BJ (cell line): ENCODE measurements at regions not wholly inside any gene's neighbourhood (a gene's known extent, or its start where the extent isn't known, plus 50 kb on each side); places are given as distances from the start of the nearest gene placed in this dataset.
"Not testable (repeated sequence)": the region's sequence is repeated elsewhere in the genome, so short reads cannot be mapped to it uniquely, and the experiment has no call there.

ENCODE experiments used
- CTCF ChIA-PET: fragments of 350-600 bp; formaldehyde crosslinking; extraction: SDS; loops from one replicate; lab custom pipeline; 2021; ENCODE audit warnings: antibody characterized with exemption, inconsistent platforms; lab: Yijun Ruan, JAX
- POLR2A ChIA-PET: fragments of 300-600 bp; sonication (Branson Sonifier 250); formaldehyde crosslinking; extraction: SDS; loops from one replicate; lab custom pipeline; 2021; ENCODE audit warnings: antibody characterized with exemption; lab: Charles Lee
- DNase-seq: peaks from one replicate; pipeline ENCODE4 v3.0.0-alpha.2; 2011; ENCODE audit warnings: low read depth
- H3K27me3 ChIP-seq: 2 replicates; pipeline ENCODE4 v1.6.0; 2011; ENCODE audit warnings: low read length; ENCODE audit not compliant: control insufficient read depth, insufficient read depth
- H3K36me3 ChIP-seq: 2 replicates; pipeline ENCODE4 v1.5.1; 2011; ENCODE audit warnings: low read length; ENCODE audit not compliant: control insufficient read depth, insufficient read depth
- H3K4me3 ChIP-seq: 2 replicates; pipeline ENCODE4 v1.5.1; 2011; ENCODE audit warnings: low read depth, mild to moderate bottlenecking, control low read depth, low read length
- CTCF ChIP-seq: IDR thresholded peaks from 2 replicates; pipeline ENCODE4 v1.5.1; 2011; ENCODE audit warnings: low read depth, mild to moderate bottlenecking, control low read depth, inconsistent platforms, low read length, moderate library complexity; ENCODE audit not compliant: insufficient read depth

- CTCF ChIA-PET = interaction anchor here (0.7 to 2.6 kb wide), 4 partner anchors 427 to 562 kb away, joined by 3 to 15 read pairs (median 3); no protein-coding TSS in a partner anchor
- H3K4me3 ChIP-seq = no peak overlapping the region
- TF ChIP-seq CTCF = no peak
- POLR2A ChIA-PET = no interaction called here
- DNase-seq = no peak
- H3K27me3 ChIP-seq = no peaks in the 10 kb centered on the region
- no peaks in the 10 kb centered on the region for H3K36me3 ChIP-seq
Observed at GRCh38 chr2:234555161-234555560, 58.3 kb upstream of the ARL4C start.

GRCh38 chr2:234553223-234553622 is 56.3 kb upstream of the ARL4C start:
- H3K27me3 ChIP-seq, H3K4me3 ChIP-seq, DNase-seq, H3K36me3 ChIP-seq, POLR2A ChIA-PET: not testable (repeated sequence)
- CTCF ChIA-PET = interaction anchor here (0.6 to 1.3 kb wide), 3 partner anchors 8 to 1862 kb away, joined by 3 to 6 read pairs (median 3); no protein-coding TSS in a partner anchor

GRCh38 chr2:234550511-234551107 is 53.7 kb upstream of the ARL4C start:
- Histone ChIP-seq H3K4me3 (no peak overlapping the region), H3K36me3 (no peaks in the 10 kb centered on the region), H3K27me3 (no peaks in the 10 kb centered on the region)
- ChIA-PET POLR2A (no interaction called here), CTCF (interaction anchor here (0.7 to 7.2 kb wide), 11 partner anchors 14 to 570 kb away, joined by 3 to 93 read pairs (median 5); no protein-coding TSS in a partner anchor)
- no peak for DNase-seq
- TF ChIP-seq CTCF = peak; percentile 92

- Histone ChIP-seq H3K36me3 (no peaks in the 10 kb centered on the region), H3K27me3 (no peaks in the 10 kb centered on the region), H3K4me3 (no peak overlapping the region)
- POLR2A ChIA-PET = no interaction called here
- no peak for DNase-seq
- CTCF ChIA-PET = interaction anchor here (1.2 to 7.2 kb wide), 3 partner anchors 12 to 567 kb away, joined by 4 to 93 read pairs (median 58); no protein-coding TSS in a partner anchor
- no peak for TF ChIP-seq CTCF
Observed at GRCh38 chr2:234550056-234550455, 53.2 kb upstream of the ARL4C start.

GRCh38 chr2:234548695-234549420 is 52.0 kb upstream of the ARL4C start:
- no peaks in the 10 kb centered on the region for H3K27me3 ChIP-seq
- no peak overlapping the region for H3K4me3 ChIP-seq
- CTCF ChIA-PET = interaction anchor here (0.6 to 7.2 kb wide), 9 partner anchors 10 to 749 kb away, joined by 3 to 93 read pairs (median 4); no protein-coding TSS in a partner anchor
- TF ChIP-seq CTCF = no peak
- POLR2A ChIA-PET = no interaction called here
- H3K36me3 ChIP-seq = no peaks in the 10 kb centered on the region
- DNase-seq = no peak
